RWPE2 (cell line): ENCODE measurements at regions not wholly inside any gene's neighbourhood (a gene's known extent, or its start where the extent isn't known, plus 50 kb on each side); places are given as distances from the start of the nearest gene placed in this dataset.

ENCODE experiments used
- ATAC-seq: fragments of 200-7000 bp; cut with Tn5 transposase; 3 replicates; pipeline ENCODE4 v1.9.1; 2021; ENCODE audit warnings: low read depth
- DNase-seq: peaks from one replicate; pipeline ENCODE4 v3.0.0-alpha.2; 2020; ENCODE audit warnings: low spot score
- H3K27ac ChIP-seq: fragments of 450-650 bp; 2 replicates; pipeline ENCODE4 v1.5.1; 2017; ENCODE audit warnings: mild to moderate bottlenecking; ENCODE audit not compliant: poor library complexity, severe bottlenecking
- H3K27me3 ChIP-seq: fragments of 250-450 bp; sonication (Bioruptor Pico); 2 replicates; pipeline ENCODE4 v1.5.1; 2021; ENCODE audit warnings: mild to moderate bottlenecking, moderate library complexity; ENCODE audit not compliant: insufficient read depth, poor library complexity, severe bottlenecking
- H3K36me3 ChIP-seq: fragments of 250-450 bp; sonication (Bioruptor Pico); 2 replicates; pipeline ENCODE4 v1.5.1; 2020; ENCODE audit warnings: low read depth, mild to moderate bottlenecking, moderate library complexity
- H3K4me1 ChIP-seq: fragments of 250-450 bp; sonication (Bioruptor Pico); 2 replicates; pipeline ENCODE4 v1.5.1; 2021; ENCODE audit warnings: mild to moderate bottlenecking, moderate library complexity; ENCODE audit not compliant: insufficient read depth, poor library complexity, severe bottlenecking
- H3K4me3 ChIP-seq: fragments of 250-450 bp; sonication (Bioruptor Pico); 2 replicates; pipeline ENCODE4 v1.5.1; 2021; ENCODE audit warnings: mild to moderate bottlenecking, moderate library complexity; ENCODE audit not compliant: severe bottlenecking
- H3K9me3 ChIP-seq: fragments of 250-450 bp; sonication (Bioruptor Pico); 2 replicates; pipeline ENCODE4 v1.5.1; 2021; ENCODE audit warnings: mild to moderate bottlenecking, moderate library complexity; ENCODE audit not compliant: severe bottlenecking
- CTCF ChIP-seq: fragments of 450-650 bp; IDR thresholded peaks from one replicate; pipeline ENCODE4 v1.5.1; 2017; ENCODE audit warnings: mild to moderate bottlenecking, moderate library complexity; ENCODE audit not compliant: poor library complexity, severe bottlenecking

DNA sequence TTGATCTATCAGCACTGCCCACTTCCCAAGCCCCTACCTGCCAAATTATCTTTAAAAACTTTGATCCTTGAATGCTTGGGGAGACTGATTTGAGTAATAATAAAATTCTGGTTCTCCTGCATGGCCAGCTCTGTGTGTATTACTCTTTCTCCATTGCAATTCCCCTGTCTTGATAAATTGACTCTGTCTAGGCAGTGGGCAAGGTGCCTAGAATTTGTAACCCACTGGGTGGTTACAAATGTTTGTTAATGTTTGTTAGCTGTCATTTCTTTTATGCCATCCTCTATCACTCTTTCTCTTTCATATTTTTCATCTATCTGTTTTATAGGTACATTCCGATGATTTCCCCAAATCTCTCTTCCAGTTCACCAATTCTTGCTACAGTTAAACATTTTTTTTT lies 694.1 kb downstream of the TYW1 start:
- no peak for DNase-seq
- Histone ChIP-seq H3K9me3 (peaks cover 2% of the 10 kb centered on the region), H3K4me3 (no peak overlapping the region), H3K36me3 (no peaks in the 10 kb centered on the region), H3K4me1 (no peaks in the 10 kb centered on the region), H3K27me3 (no peaks in the 10 kb centered on the region), H3K27ac (no peak overlapping the region)
- ATAC-seq = no peak
- TF ChIP-seq CTCF = no peak

DNA sequence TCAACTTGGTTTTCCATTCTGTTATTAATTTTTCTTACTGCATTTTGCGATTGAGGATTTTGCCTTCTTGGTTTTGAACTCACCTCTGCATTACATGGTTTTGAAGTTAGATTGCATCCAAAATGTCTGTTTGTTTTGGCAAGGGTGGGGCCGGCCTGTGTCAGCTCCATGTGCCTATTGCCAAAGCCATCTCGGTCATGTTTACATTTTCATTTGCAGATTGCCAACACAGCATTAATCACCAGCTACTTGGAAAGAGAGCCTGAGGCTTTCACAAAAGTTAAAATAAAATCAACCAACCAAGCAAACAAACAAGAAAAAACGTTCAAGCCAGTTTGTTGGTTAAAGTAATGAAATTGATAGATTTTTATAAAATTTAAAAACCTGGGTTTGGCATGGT lies 695.8 kb downstream of the TYW1 start:
- no peaks in the 10 kb centered on the region for H3K27me3 ChIP-seq
- ATAC-seq = no peak; the same call in 2 of the 3 replicates
- no peak for TF ChIP-seq CTCF
- no peak overlapping the region for H3K27ac ChIP-seq
- H3K4me3 ChIP-seq = no peak overlapping the region
- H3K4me1 ChIP-seq = no peaks in the 10 kb centered on the region
- H3K9me3 ChIP-seq = no peaks in the 10 kb centered on the region
- no peaks in the 10 kb centered on the region for H3K36me3 ChIP-seq
- DNase-seq = no peak

- no peaks in the 10 kb centered on the region for H3K9me3 ChIP-seq
- H3K4me3 ChIP-seq = no peak overlapping the region
- H3K27ac ChIP-seq = no peak overlapping the region
- ATAC-seq (no peak), DNase-seq (no peak)
- no peaks in the 10 kb centered on the region for H3K27me3 ChIP-seq
- no peaks in the 10 kb centered on the region for H3K36me3 ChIP-seq
- no peaks in the 10 kb centered on the region for H3K4me1 ChIP-seq
- no peak for TF ChIP-seq CTCF
Observed at GRCh38 chr7:67696124-67696523, 699.5 kb downstream of the TYW1 start.

GRCh38 chr7:67696878-67697277 lies 700.2 kb downstream of the TYW1 start:
- no peaks in the 10 kb centered on the region for H3K4me1 ChIP-seq
- no peak for TF ChIP-seq CTCF
- no peak for ATAC-seq
- no peak overlapping the region for H3K4me3 ChIP-seq
- no peaks in the 10 kb centered on the region for H3K27me3 ChIP-seq
- H3K36me3 ChIP-seq = no peaks in the 10 kb centered on the region
- no peak overlapping the region for H3K27ac ChIP-seq
- no peaks in the 10 kb centered on the region for H3K9me3 ChIP-seq
- DNase-seq = no peak

GRCh38 chr7:67698354-67698753 lies 701.7 kb downstream of the TYW1 start:
- Histone ChIP-seq H3K27ac (no peak overlapping the region), H3K4me3 (no peak overlapping the region), H3K9me3 (no peaks in the 10 kb centered on the region), H3K27me3 (no peaks in the 10 kb centered on the region), H3K4me1 (no peaks in the 10 kb centered on the region), H3K36me3 (no peaks in the 10 kb centered on the region)
- no peak for ATAC-seq
- no peak for DNase-seq
- TF ChIP-seq CTCF = no peak
